ENCODE measurements at regions not wholly inside any gene's neighbourhood (a gene's known extent, or its start where the extent isn't known, plus 50 kb on each side); places are given as distances from the start of the nearest gene placed in this dataset.

DNA sequence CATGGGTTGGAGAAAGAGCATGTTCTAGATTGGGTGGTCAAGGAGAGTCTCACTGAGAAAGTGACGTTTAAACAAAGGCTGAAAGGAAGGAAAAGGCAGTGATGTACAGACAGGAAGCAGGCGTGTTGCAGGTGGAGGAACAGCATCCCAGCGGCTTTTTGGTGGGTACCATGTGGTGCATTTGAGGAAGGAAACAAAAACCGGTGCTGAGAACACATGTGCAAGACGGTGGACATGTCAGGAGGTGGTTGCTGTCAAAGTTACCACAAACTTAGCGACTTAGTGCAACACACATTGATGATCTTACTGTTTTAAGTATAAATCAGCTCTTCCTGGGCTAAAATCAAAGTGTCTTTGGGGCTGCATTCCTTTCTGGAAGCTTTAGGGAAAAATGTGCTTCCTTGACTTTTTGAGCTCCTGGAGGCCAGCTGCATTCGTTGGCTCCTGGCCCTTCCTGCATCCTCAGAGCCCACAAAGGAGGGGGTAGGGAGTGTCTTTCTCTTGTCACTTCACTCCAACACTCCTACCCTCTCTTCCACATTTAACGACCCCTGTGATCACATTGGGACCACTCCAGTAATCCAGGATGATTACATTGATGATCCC lies 380.6 kb downstream of the FBXO15 start:
- intact Hi-C loops (cut with DNase I): no loop called here
- ATAC-seq (no peak), DNase-seq (ENCODE audit: missing footprints) (no peak)

DNA sequence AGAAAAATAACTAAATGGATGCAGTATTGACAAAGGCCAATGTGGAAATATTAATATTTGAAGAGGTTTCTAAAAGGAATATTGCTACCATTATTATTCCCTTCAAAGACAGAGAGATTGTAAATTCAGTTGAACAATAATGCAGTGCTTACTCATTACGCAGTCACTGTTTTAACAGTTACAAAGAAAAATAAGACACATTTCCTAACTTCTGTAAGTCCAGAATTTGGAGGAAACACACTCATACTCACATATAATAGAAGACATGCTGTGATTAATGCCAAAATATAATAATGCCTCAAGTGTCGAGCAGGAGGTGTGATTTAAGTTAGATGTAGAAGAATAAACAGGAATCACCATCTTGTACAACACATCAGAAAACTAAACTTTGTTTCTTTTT lies 389.2 kb downstream of the FBXO15 start:
- DNase-seq (ENCODE audit: missing footprints) (no peak), ATAC-seq (no peak)
- intact Hi-C loops (cut with DNase I): no loop called here

DNA sequence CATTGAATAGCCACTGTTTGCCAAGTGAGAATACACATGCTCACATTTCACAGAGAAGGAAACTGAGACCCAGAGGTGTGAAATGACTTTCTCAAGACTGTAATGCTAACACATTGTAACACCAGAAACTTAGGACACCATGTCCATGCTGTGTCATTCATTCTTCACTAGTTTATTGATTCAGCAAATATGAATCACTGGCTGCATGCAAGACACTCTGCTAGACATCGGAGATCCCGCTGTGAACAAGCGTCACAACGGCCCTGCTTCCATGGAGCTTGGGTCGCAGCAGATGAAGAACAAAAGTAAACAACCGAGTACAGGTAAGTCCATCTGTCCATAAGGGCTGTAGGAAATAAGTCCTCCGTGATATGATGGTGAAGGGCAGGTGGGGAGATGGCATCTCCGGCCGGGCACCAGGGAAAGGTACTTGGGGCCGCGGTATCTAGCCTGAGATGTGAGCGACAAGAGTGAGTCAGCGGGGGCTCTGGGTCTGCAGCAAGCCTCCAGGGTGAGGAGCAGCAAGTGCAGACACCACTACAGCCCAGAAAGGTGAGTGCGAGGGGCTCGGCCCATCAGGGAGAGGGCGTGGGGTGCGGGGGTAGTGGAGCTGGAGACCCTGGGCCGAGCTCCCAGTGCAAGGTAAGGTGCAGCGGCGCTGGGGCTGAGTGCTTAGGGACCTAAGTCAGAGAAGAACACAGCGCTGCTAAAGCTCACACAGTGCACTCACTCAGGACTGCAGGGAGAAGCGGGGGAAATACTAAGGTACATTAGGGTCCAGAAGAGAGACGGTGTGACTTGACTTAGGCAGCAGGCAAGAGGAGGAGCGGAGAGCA lies 391.2 kb downstream of the FBXO15 start:
- ATAC-seq: no peak
- DNase-seq (ENCODE audit: missing footprints): no peak

DNA sequence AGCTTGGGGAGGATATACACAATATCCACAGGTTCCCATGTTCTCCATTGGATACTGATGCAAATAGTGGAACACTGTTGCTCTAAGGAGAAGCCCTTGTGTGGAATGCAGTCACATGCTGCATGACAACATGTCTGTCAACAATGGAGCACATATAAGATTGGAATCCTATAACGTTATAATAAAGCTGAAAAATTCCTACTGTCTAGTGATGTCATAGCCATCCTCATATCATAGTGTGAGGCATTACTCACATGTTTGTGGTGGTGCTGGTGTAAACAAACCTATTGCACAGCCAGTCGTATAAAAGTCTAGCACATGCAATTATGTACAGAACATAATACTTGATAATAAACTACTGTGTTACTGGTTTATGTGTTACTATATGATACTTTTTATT lies 394.7 kb downstream of the FBXO15 start:
- ATAC-seq (no peak), DNase-seq (ENCODE audit: missing footprints) (no peak)
- intact Hi-C loops (cut with DNase I): no loop called here

More for the DNA sequence above, 391.2 kb downstream of the FBXO15 start:
- intact Hi-C loops (cut with DNase I): no loop called here

DNA sequence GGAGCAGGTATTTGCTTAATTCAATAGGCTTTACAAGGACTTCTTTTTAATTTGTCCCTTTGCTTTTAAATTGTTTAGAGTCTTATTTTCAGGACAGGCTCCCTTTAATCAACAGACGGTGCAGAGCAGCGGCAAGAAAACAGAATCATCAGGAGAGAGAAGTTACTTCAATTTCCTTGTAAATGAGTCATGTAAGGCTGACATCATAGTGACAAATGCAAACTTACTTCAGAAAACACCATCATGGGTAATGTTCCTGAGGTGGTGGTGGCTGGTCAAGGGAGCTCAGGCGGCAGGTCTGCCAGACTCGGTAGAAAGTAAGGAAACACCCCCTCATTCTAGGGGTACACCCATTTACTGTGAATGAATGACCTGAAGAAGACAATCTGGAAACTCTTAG lies 395.1 kb downstream of the FBXO15 start:
- no peak for ATAC-seq
- intact Hi-C loops (cut with DNase I): no loop called here

DNA sequence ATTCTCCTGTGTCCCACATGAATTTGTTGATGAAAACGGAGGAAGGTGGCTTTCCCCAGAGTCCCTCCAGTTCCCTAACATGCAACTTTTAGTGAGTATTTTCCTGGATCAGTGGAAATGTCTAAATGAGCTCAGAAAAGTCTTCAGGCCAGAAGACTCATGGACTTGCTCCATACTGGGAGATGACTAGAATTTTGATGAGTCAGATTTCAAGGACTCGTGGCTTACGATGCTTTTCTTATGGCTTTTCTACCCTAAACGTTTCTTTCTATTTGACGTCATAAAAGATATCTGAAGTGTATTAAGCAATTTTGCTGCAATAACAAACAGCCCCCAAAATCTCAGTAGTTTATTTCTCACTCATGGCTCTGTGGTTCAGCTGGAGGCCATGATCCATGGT lies 397.6 kb downstream of the FBXO15 start:
- DNase-seq (ENCODE audit: missing footprints) (no peak), ATAC-seq (no peak)
- intact Hi-C loops (cut with DNase I): no loop called here

More for the DNA sequence above, 395.1 kb downstream of the FBXO15 start:
- no peak for DNase-seq (ENCODE audit: missing footprints)

DNA sequence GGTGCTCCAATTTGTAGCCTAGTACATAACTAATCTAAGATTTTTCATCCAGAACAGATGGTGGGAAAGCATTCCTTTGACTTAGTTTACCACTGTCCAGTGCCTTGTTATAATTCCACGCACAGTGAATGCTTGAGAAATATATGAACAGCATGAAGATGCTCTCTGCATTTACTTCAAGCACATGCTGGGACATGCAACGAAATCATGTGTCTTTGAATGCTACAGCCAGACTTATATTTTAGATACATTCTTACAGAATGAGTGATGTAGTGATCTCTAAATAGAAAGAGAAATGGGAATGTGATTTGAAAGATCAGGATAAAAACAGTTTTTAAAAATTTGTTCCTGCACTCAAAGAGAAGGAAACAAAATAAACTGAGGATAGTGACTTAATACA lies 398.3 kb downstream of the FBXO15 start:
- intact Hi-C loops (cut with DNase I): no loop called here

DNA sequence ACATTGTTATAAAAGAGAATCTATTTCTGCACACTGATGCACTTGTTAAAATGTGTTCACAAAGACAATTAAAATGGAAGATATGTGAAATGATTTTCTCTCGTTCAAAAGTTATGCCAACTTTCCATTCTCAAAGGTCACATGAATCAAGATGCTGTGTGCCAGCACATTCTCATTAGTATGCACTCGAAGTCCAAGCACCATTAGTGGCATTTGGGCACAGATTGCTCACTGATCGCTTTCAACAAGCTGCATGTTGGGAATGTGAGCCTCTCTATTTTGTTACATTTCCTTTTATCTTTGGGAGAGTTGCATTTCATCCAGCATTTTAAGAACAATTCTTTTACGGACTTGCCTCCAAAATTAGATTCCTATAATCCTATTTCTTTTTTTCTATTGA lies 398.9 kb downstream of the FBXO15 start:
- intact Hi-C loops (cut with DNase I): no loop called here
- ATAC-seq: no peak
- DNase-seq (ENCODE audit: missing footprints): no peak

More for the DNA sequence above, 398.3 kb downstream of the FBXO15 start:
- DNase-seq (ENCODE audit: missing footprints) (no peak), ATAC-seq (no peak)

DNA sequence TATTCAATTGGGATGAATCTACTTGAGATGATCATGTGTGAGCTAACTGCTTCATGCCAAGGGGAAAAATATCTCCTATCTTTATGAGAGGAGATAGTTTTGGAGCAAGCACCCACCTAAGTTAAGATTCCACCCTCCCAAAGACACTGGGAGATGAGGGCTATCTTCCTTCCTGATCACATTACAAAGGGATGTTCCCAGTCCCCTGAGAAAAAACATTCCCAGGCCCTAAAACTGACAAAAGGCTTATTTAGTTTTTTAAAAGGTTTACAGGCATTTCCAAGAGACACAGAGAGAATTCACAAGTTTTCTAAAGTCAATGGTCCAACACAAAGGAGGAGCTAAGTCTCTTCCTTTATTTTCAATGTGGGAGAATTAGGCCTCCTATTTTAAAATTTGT lies 401.5 kb downstream of the FBXO15 start:
- intact Hi-C loops (cut with DNase I): no loop called here
- DNase-seq (ENCODE audit: missing footprints) (no peak), ATAC-seq (no peak)

DNA sequence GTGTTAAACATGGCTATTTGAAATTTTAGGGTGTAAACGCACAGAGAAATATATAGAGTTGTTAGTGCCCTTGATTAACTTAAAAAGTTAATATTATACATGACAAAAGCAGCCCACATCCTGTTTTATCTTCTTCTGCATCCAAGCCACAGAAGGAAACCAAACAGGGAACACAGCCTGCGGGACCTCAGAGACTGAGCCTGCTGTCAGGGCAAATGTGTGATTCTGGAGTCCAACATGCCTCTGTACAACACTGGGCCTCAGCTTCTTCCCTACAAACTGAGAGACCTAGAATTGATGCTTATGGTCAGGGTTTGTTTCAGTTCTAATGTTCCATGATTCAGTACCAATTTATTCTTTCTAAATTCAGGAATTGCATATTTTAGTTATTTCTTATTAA lies 404.7 kb downstream of the FBXO15 start:
- ATAC-seq (no peak), DNase-seq (ENCODE audit: missing footprints) (no peak)
- intact Hi-C loops (cut with DNase I): loop anchor here (5.0 kb wide), 1 partner anchor 241 kb away; no protein-coding TSS in a partner anchor

DNA sequence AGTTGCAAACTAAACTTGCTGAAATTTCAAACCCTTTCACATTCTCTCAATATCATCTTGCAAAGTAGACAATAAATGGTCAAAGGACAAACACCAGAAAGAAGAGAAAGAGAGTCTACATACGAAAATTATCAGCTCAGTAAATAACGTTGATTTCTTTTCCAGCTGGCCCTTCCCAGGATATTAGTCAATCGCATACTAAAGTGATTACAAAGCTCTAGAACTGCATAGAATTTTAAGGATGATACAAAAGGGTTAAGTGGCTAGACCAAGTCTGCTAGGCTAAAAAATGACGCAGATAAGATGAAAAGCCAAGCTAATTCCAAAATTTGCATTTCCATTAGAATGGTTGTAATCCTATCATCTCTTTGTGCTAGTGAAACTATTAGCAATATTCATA lies 405.7 kb downstream of the FBXO15 start:
- intact Hi-C loops (cut with DNase I): loop anchor here (5.0 kb wide), 1 partner anchor 240 kb away; no protein-coding TSS in a partner anchor
- ATAC-seq: no peak
- no peak for DNase-seq (ENCODE audit: missing footprints)

DNA sequence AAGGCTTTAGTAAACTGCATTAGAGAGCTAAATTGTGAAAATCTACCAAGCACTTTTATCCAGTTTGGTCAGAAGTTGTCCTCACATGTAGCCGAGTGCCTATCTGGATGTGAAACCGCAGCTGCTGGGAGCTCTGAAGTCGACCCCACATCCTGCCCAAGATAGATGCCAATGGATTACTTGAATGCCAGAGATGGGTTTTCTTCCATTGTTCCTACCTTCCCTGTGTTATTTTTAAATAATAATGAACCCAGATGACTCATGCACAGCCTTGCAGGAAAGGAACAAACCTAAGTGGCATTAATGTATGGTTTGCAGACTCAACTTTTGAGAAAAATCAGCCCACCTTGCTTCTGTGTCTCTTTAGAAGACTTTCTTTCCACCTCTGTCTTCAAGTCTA lies 408.5 kb downstream of the FBXO15 start:
- DNase-seq (ENCODE audit: missing footprints) (no peak), ATAC-seq (no peak)
- intact Hi-C loops (cut with DNase I): no loop called here

DNA sequence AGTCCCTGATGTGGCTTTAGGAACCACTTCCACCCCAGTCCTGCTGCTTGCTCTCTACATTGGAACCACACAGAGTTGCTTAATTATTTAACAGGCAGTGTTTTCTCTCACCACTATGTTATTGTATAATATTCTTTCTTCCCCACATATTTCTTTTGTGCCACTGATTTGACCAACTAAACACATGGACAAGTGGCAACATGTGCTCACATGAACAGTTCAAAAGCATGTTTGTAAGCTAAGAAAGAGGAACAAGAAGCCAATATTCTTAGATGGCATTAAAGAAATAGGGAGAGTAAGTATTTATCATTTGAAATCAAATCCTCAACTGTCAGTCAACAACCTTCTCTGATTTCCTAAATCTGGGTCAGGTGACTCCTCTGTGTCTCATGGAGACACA lies 409.6 kb downstream of the FBXO15 start:
- no peak for DNase-seq (ENCODE audit: missing footprints)
- intact Hi-C loops (cut with DNase I): no loop called here
- ATAC-seq: no peak

DNA sequence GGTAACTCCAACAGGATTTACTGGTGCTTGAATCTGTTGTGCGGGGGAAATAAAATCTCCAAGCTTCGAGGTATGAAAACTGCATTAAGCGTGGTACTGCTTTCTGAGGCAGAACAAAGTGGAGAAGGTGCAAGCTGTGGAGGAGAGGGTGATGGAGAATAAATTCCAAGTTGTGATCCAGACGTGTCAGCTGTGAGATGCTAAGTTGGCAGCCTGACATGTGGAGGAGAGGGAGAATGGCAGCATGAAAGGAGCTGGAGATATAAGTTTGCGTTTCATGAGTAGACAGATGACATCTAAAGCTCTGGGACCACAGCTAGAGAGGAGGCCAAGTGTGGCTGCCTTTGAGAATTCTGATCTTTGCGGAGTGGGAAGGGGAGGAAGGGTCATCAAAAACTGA lies 411.8 kb downstream of the FBXO15 start:
- DNase-seq (ENCODE audit: missing footprints) (no peak), ATAC-seq (no peak)
- intact Hi-C loops (cut with DNase I): no loop called here

DNA sequence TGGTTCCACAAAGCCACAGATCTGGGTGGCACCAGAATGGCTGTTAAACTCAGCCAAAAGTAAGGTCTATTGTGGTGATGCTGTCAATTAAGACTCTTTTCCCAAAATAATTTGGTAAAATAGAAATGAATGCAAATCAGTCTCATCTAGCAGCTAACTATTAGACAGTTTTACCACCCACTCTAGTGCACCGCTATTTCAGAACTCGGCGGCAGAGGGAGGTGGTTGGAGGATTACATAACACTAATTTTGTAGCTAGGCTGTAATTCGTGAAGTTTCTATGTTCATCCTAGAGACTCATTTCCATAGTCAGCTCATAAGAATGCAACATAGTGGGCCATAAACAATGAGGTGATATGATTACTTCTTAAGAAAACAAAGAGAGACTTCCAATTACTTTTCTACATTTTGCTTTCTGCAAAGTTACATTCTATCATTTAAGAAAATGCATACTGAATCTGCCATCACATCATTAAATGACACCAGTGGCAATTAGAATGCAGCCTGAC lies 413.8 kb downstream of the FBXO15 start:
- intact Hi-C loops (cut with DNase I): no loop called here
- DNase-seq (ENCODE audit: missing footprints): no peak
- no peak for ATAC-seq

DNA sequence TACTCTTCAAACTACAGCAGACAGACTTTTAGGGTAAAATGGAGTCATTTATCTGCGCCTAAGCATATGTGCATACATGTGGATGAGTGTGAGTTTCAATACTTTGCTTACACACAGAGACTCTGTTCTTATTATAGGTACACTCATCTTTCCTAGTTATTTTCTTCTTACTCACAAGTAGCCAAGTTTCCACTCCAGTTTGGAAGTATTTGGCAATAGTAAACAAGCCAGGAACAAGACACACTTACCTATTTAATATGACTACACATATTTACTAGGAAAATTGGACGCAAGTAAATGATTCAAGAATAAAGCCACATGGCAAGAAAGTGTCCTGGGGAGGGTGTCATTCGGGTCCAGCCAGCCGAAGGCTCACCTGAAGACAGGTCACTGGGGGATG lies 414.3 kb downstream of the FBXO15 start:
- DNase-seq (ENCODE audit: missing footprints) (no peak), ATAC-seq (no peak)
- intact Hi-C loops (cut with DNase I): no loop called here

DNA sequence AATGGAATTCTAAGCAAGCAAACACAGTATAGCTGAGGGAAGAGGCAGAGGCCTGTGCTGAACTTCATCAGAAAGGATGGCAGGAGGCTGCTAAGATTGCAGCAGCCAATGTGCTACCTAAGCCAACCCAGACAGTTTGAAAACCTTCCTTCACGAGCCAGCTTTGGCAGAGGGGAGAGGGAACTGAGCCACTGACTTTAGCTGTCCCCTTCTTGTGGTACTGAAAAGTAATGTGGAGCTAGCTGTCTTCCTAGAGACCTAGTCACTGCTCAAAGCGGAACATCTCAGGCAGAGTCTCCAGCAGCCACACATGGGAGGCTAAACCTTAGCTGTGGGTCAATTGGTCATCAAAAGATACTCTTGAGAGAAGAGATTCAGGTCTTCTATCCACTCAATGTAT lies 419.0 kb downstream of the FBXO15 start:
- DNase-seq (ENCODE audit: missing footprints): no peak
- no peak for ATAC-seq
- intact Hi-C loops (cut with DNase I): no loop called here

DNA sequence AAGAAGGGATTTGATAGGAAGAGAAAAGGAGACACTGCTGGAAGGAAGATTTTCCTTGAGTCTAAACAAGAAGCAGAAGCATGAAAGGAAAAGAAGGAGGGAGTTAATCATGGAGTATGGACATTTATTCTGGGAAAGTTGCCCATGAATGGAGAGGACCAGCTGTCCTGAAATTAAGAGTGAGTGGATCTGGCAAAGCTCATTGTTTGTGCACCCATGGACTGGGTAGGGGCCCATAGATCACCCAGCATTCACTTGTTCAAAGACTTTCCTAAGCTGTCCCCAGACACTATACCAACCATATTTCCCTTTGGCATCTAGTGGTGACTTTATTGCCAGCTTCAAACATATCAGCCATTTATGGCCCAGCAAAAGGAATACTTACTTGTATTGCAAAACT lies 422.7 kb downstream of the FBXO15 start:
- intact Hi-C loops (cut with DNase I): no loop called here
- DNase-seq (ENCODE audit: missing footprints): no peak
- ATAC-seq: no peak

DNA sequence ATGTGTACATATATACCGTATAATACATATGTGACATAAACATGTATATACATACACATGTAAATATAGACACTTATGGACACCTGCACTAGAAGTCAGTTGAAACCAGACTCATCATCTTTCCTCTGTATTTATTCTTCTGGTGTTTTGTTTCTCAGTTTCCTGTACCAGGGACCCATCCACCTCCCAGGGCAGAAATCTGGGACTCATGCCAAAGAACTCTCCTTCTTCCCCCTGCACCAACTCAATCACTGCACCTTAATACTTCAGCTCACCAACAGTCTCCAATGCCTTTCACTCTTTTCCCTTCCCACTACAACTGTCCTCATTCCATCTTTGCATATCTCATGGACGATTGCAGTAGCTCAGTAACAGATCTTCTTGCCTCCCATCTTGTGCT lies 428.0 kb downstream of the FBXO15 start:
- ATAC-seq: no peak
- intact Hi-C loops (cut with DNase I): no loop called here
- no peak for DNase-seq (ENCODE audit: missing footprints)

DNA sequence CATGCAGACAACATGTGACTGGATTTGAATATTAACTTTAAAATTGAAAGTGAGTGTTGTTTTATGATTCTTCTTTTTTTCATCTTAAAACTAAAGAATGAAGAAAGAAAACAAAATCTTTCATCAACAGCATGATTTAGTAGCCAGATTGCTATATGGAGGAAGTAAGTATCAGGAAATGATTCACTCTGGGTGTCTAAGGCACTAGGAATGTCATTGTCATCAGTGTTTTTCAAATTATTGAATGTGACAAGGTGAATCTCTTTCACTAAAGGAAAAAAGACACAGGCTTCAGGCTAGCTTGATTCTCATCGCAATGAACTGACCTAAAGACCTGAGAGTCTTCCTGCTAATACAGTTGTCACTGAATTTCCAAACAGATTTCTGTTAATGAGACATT lies 430.1 kb downstream of the FBXO15 start:
- no peak for DNase-seq (ENCODE audit: missing footprints)
- no peak for ATAC-seq
- intact Hi-C loops (cut with DNase I): no loop called here

Measured in Right ventricle myocardium inferior (tissue), 1 donor.